ENCODE measurements at regions not wholly inside any gene's neighbourhood (a gene's known extent, or its start where the extent isn't known, plus 50 kb on each side); places are given as distances from the start of the nearest gene placed in this dataset.

- TF ChIP-seq CTCF (optimal IDR thresholded peaks at IDR 0.05 in 1 of 3, IDR thresholded peaks at IDR 0.05 in 1 of 3, conservative IDR thresholded peaks at IDR 0.05 in 1 of 3; ENCODE audit: extremely low read depth in 1 of 3, insufficient read depth in 2 of 3, low read length in 3 of 3) (no peak), EZH2 (IDR thresholded peaks at IDR 0.05; ENCODE audit: low read length) (no peak)
Observed at GRCh38 chr5:106258591-106259125, 1412.1 kb downstream of the EFNA5 start.
